ENCODE measurements at regions not wholly inside any gene's neighbourhood (a gene's known extent, or its start where the extent isn't known, plus 50 kb on each side); places are given as distances from the start of the nearest gene placed in this dataset.

DNA sequence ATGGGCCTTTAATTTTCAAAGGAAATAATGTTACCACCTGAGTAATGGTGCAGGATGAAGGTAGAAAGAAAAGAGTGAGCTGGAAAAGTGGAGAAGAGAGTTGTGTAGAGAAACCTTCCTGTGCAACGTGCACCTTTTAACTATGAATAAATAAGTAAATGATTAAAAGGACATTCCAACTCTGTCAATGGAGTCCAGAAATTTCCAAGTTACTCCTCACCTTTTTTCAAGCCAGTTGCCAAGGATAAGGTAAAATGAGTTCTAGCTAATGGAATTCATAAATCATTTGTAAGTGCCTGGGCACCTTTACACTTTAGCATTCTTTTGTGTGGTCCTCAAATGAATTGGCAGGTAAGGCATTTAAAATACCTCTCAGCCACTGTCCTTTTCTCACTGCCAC, 549.4 kb upstream of the NRP1 start:
- H3K27me3 ChIP-seq (ENCODE audit: control insufficient read depth in 1 of 2, insufficient read depth in 1 of 2, low read length in 2 of 2), result no peaks in the 10 kb centered on the region
- H4K8ac ChIP-seq (ENCODE audit: low read length), result no peak overlapping the region
- no peak overlapping the region for H3K9ac ChIP-seq (ENCODE audit: low read length)
- H3K4me3 ChIP-seq (ENCODE audit: insufficient read depth in 1 of 2, low read depth in 1 of 2, low read length in 2 of 2), result no peak overlapping the region
- no peak overlapping the region for H3K27ac ChIP-seq (ENCODE audit: low read length, poor library complexity, severe bottlenecking)
- no peak overlapping the region for H2AK5ac ChIP-seq (ENCODE audit: low read length, severe bottlenecking)
- no peak overlapping the region for H2BK12ac ChIP-seq (ENCODE audit: low read length in 2 of 2)
- no peak overlapping the region for H2BK120ac ChIP-seq (ENCODE audit: low read depth, low read length)
- DNase-seq, result no peak
- H2BK5ac ChIP-seq (ENCODE audit: low read depth, low read length, poor library complexity, severe bottlenecking), result no peak overlapping the region
- WGBS, result no CpG with 5 or more reads among the region's 1 CpG
- H3K23ac ChIP-seq (ENCODE audit: low read length in 2 of 2), result no peak overlapping the region
- no peak overlapping the region for H2BK15ac ChIP-seq (ENCODE audit: low read depth, poor library complexity, severe bottlenecking)
- H3K4ac ChIP-seq (ENCODE audit: low read depth in 1 of 2, low read length in 2 of 2), result no peak overlapping the region
- no peaks in the 10 kb centered on the region for H3K36me3 ChIP-seq (ENCODE audit: control insufficient read depth in 1 of 2, insufficient read depth in 2 of 2, low read depth in 1 of 2, low read length in 2 of 2)
- no peak overlapping the region for H3K14ac ChIP-seq (ENCODE audit: low read length in 2 of 2)
- no peak overlapping the region for H2AFZ ChIP-seq (ENCODE audit: low read depth, low read length)
- H3K18ac ChIP-seq (ENCODE audit: low read depth in 1 of 2, low read length in 2 of 2), result no peak overlapping the region
- no peak overlapping the region for H4K91ac ChIP-seq (ENCODE audit: low read length)
- H3K4me2 ChIP-seq (ENCODE audit: low read length, poor library complexity, severe bottlenecking), result no peak overlapping the region
- H3K9me3 ChIP-seq (ENCODE audit: control insufficient read depth, low read length), result no peaks in the 10 kb centered on the region
- H3K79me1 ChIP-seq (replicated peaks; ENCODE audit: low read length, poor library complexity, severe bottlenecking), result no peaks in the 10 kb centered on the region
- no peaks in the 10 kb centered on the region for H3K4me1 ChIP-seq (ENCODE audit: control insufficient read depth, insufficient read depth, low read depth, low read length)

DNA sequence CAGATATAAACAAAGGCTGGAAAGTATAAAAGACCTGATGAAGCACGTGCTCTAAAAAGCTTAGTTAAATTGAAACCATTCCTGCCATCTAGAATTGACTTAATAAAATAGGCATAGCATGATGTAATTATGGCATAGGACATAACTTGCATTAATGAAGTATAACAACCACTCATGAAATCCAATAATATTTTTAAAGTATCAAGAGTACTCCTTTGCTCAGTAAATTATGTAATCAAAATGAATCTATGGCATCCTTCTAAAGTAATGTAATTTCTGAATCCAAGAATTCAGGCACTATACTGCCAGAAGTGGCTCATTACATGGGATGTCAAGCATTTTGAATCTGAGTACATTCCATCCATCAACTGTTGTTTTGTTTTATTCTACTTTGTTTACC, 548.5 kb upstream of the NRP1 start:
- no peak overlapping the region for H3K4me2 ChIP-seq (ENCODE audit: low read length, poor library complexity, severe bottlenecking)
- no peaks in the 10 kb centered on the region for H3K27me3 ChIP-seq (ENCODE audit: control insufficient read depth in 1 of 2, insufficient read depth in 1 of 2, low read length in 2 of 2)
- H2BK5ac ChIP-seq (ENCODE audit: low read depth, low read length, poor library complexity, severe bottlenecking), result no peak overlapping the region
- DNase-seq, result no peak
- no CpG with 5 or more reads among the region's 1 CpG for WGBS
- no peak overlapping the region for H3K23ac ChIP-seq (ENCODE audit: low read length in 2 of 2)
- H3K4ac ChIP-seq (ENCODE audit: low read depth in 1 of 2, low read length in 2 of 2), result no peak overlapping the region
- no peaks in the 10 kb centered on the region for H3K36me3 ChIP-seq (ENCODE audit: control insufficient read depth in 1 of 2, insufficient read depth in 2 of 2, low read depth in 1 of 2, low read length in 2 of 2)
- H4K91ac ChIP-seq (ENCODE audit: low read length), result no peak overlapping the region
- H2BK15ac ChIP-seq (ENCODE audit: low read depth, poor library complexity, severe bottlenecking), result no peak overlapping the region
- H3K14ac ChIP-seq (ENCODE audit: low read length in 2 of 2), result no peak overlapping the region
- H3K9ac ChIP-seq (ENCODE audit: low read length), result no peak overlapping the region
- H2BK120ac ChIP-seq (ENCODE audit: low read depth, low read length), result no peak overlapping the region
- H3K18ac ChIP-seq (ENCODE audit: low read depth in 1 of 2, low read length in 2 of 2), result no peak overlapping the region
- no peaks in the 10 kb centered on the region for H3K4me1 ChIP-seq (ENCODE audit: control insufficient read depth, insufficient read depth, low read depth, low read length)
- no peak overlapping the region for H2AFZ ChIP-seq (ENCODE audit: low read depth, low read length)
- no peak overlapping the region for H3K27ac ChIP-seq (ENCODE audit: low read length, poor library complexity, severe bottlenecking)
- no peak overlapping the region for H4K8ac ChIP-seq (ENCODE audit: low read length)
- H3K79me1 ChIP-seq (replicated peaks; ENCODE audit: low read length, poor library complexity, severe bottlenecking), result no peaks in the 10 kb centered on the region
- no peak overlapping the region for H2AK5ac ChIP-seq (ENCODE audit: low read length, severe bottlenecking)
- H2BK12ac ChIP-seq (ENCODE audit: low read length in 2 of 2), result no peak overlapping the region
- no peak overlapping the region for H3K4me3 ChIP-seq (ENCODE audit: insufficient read depth in 1 of 2, low read depth in 1 of 2, low read length in 2 of 2)
- H3K9me3 ChIP-seq (ENCODE audit: control insufficient read depth, low read length), result no peaks in the 10 kb centered on the region

DNA sequence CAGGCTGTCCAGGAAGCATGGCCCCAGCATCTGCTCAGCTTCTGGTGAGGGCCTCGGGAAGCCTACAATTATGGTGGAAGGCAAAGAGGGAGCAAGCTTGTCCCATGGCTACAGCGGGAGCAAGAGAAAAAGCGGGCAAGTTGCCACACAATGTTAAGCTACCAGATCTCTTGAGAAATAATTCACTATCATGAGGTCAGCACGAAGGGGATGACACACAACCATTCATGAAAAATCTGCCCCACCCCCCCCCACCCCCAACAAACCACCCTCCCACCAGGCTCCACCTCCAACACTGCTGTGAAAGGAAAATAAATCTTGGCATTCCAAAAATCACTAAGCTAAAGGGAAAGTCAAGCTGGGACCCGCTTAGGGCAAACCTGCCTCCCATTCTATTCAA, 545.8 kb upstream of the NRP1 start:
- H3K23ac ChIP-seq (ENCODE audit: low read length in 2 of 2), result no peak overlapping the region
- H2BK15ac ChIP-seq (ENCODE audit: low read depth, poor library complexity, severe bottlenecking), result no peak overlapping the region
- no peaks in the 10 kb centered on the region for H3K79me1 ChIP-seq (replicated peaks; ENCODE audit: low read length, poor library complexity, severe bottlenecking)
- H3K4ac ChIP-seq (ENCODE audit: low read depth in 1 of 2, low read length in 2 of 2), result no peak overlapping the region
- no peak overlapping the region for H2BK12ac ChIP-seq (ENCODE audit: low read length in 2 of 2)
- H3K4me2 ChIP-seq (ENCODE audit: low read length, poor library complexity, severe bottlenecking), result no peak overlapping the region
- H4K91ac ChIP-seq (ENCODE audit: low read length), result no peak overlapping the region
- H3K27me3 ChIP-seq (ENCODE audit: control insufficient read depth in 1 of 2, insufficient read depth in 1 of 2, low read length in 2 of 2), result no peaks in the 10 kb centered on the region
- H3K14ac ChIP-seq (ENCODE audit: low read length in 2 of 2), result no peak overlapping the region
- no peaks in the 10 kb centered on the region for H3K36me3 ChIP-seq (ENCODE audit: control insufficient read depth in 1 of 2, insufficient read depth in 2 of 2, low read depth in 1 of 2, low read length in 2 of 2)
- no peak overlapping the region for H2BK5ac ChIP-seq (ENCODE audit: low read depth, low read length, poor library complexity, severe bottlenecking)
- H2BK120ac ChIP-seq (ENCODE audit: low read depth, low read length), result no peak overlapping the region
- H3K18ac ChIP-seq (ENCODE audit: low read depth in 1 of 2, low read length in 2 of 2), result no peak overlapping the region
- 99% methylated on average over 4 of the region's 5 CpGs for WGBS
- no peak overlapping the region for H3K27ac ChIP-seq (ENCODE audit: low read length, poor library complexity, severe bottlenecking)
- H2AK5ac ChIP-seq (ENCODE audit: low read length, severe bottlenecking), result no peak overlapping the region
- no peak overlapping the region for H3K4me3 ChIP-seq (ENCODE audit: insufficient read depth in 1 of 2, low read depth in 1 of 2, low read length in 2 of 2)
- DNase-seq, result no peak
- H4K8ac ChIP-seq (ENCODE audit: low read length), result no peak overlapping the region
- H3K9me3 ChIP-seq (ENCODE audit: control insufficient read depth, low read length), result no peaks in the 10 kb centered on the region
- H2AFZ ChIP-seq (ENCODE audit: low read depth, low read length), result no peak overlapping the region
- no peak overlapping the region for H3K9ac ChIP-seq (ENCODE audit: low read length)
- H3K4me1 ChIP-seq (ENCODE audit: control insufficient read depth, insufficient read depth, low read depth, low read length), result no peaks in the 10 kb centered on the region

DNA sequence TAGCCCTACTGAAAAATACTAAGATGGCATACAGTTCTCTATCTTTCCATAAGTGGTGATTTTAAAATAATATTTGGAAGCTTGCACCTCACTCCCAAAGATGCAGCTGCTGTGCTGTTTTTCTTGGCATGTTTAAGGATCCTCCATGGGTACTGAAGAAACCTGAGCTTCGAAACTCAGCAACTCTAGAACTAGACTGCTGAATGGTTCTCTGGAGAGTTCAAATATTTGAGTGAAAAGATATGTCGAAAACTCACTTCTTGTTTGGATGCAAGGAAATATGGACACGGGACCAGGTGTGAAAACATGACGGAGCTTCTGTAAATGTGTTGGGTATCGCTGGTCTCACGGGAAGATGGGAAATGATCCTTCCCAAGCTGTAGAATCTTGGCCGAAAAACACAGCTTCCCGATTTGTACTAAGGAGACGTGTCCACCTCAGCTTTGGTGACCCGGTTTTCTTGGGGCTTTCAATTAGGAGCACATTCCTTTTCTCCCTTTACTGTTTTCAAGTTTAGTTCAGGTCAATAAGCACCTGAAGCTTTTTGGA, 543.8 kb upstream of the NRP1 start:
- Histone ChIP-seq H3K9ac (ENCODE audit: low read length) (no peak overlapping the region), H3K14ac (ENCODE audit: low read length in 2 of 2) (no peak overlapping the region), H3K27me3 (ENCODE audit: control insufficient read depth in 1 of 2, insufficient read depth in 1 of 2, low read length in 2 of 2) (no peaks in the 10 kb centered on the region), H2BK120ac (ENCODE audit: low read depth, low read length) (no peak overlapping the region), H3K9me3 (ENCODE audit: control insufficient read depth, low read length) (no peaks in the 10 kb centered on the region), H3K4me2 (ENCODE audit: low read length, poor library complexity, severe bottlenecking) (no peak overlapping the region), H2AFZ (ENCODE audit: low read depth, low read length) (no peak overlapping the region), H3K79me1 (replicated peaks; ENCODE audit: low read length, poor library complexity, severe bottlenecking) (no peaks in the 10 kb centered on the region), H3K4ac (ENCODE audit: low read depth in 1 of 2, low read length in 2 of 2) (no peak overlapping the region), H2BK5ac (ENCODE audit: low read depth, low read length, poor library complexity, severe bottlenecking) (no peak overlapping the region), H2BK15ac (ENCODE audit: low read depth, poor library complexity, severe bottlenecking) (no peak overlapping the region), H2AK5ac (ENCODE audit: low read length, severe bottlenecking) (no peak overlapping the region), H3K36me3 (ENCODE audit: control insufficient read depth in 1 of 2, insufficient read depth in 2 of 2, low read depth in 1 of 2, low read length in 2 of 2) (no peaks in the 10 kb centered on the region), H4K8ac (ENCODE audit: low read length) (no peak overlapping the region), H4K91ac (ENCODE audit: low read length) (no peak overlapping the region), H2BK12ac (ENCODE audit: low read length in 2 of 2) (no peak overlapping the region), H3K23ac (ENCODE audit: low read length in 2 of 2) (no peak overlapping the region), H3K27ac (ENCODE audit: low read length, poor library complexity, severe bottlenecking) (no peak overlapping the region), H3K4me3 (ENCODE audit: insufficient read depth in 1 of 2, low read depth in 1 of 2, low read length in 2 of 2) (no peak overlapping the region), H3K4me1 (ENCODE audit: control insufficient read depth, insufficient read depth, low read depth, low read length) (no peaks in the 10 kb centered on the region), H3K18ac (ENCODE audit: low read depth in 1 of 2, low read length in 2 of 2) (no peak overlapping the region)
- DNase-seq, result no peak
- WGBS, result 92% methylated on average over 10 of the region's 10 CpGs

All from mesenchymal stem cell (in vitro differentiated cells and primary cell).